Stimulated activated CD4-positive, alpha-beta T cell treated with anti-CD3 and anti-CD28 coated beads, TNF-alpha, amount 100 ng/mL, for 24 hours (primary cell): ENCODE measurements at regions not wholly inside any gene's neighbourhood (a gene's known extent, or its start where the extent isn't known, plus 50 kb on each side); places are given as distances from the start of the nearest gene placed in this dataset.
"Not testable (repeated sequence)": the region's sequence is repeated elsewhere in the genome, so short reads cannot be mapped to it uniquely, and the experiment has no call there.

Experiments used
- DNase-seq, 3 experiments: peaks; one replicate each; pipeline ENCODE4 v3.0.0-alpha.2; 2020; ENCODE audit warnings: low read depth in 3 of 3

GRCh38 chr13:82214341-82214740 lies 1667.9 kb downstream of the SLITRK1 start:
- DNase-seq, result no peak

GRCh38 chr13:82206241-82206640 lies 1676.0 kb downstream of the SLITRK1 start:
- no peak for DNase-seq

- DNase-seq, result no peak
These were observed 1679.9 kb downstream of the SLITRK1 start for GRCh38 chr13:82202398-82202797.

GRCh38 chr13:82196087-82196486 lies 1686.2 kb downstream of the SLITRK1 start:
- DNase-seq, result no peak

- DNase-seq, result no peak
These were observed 1695.0 kb downstream of the SLITRK1 start for GRCh38 chr13:82187227-82187626.

- no peak for DNase-seq
These were observed 1705.5 kb downstream of the SLITRK1 start for GRCh38 chr13:82176751-82177150.

- DNase-seq, result no peak
These were observed 1716.7 kb downstream of the SLITRK1 start for GRCh38 chr13:82165396-82166174.

GRCh38 chr13:82164780-82165395 lies 1717.4 kb downstream of the SLITRK1 start:
- not testable (repeated sequence) for DNase-seq

GRCh38 chr13:82147526-82147925 lies 1734.7 kb downstream of the SLITRK1 start:
- no peak for DNase-seq

GRCh38 chr13:82136880-82137279 lies 1745.4 kb downstream of the SLITRK1 start:
- no peak for DNase-seq

- no peak for DNase-seq
These were observed 1753.0 kb downstream of the SLITRK1 start for GRCh38 chr13:82129281-82129680.

- DNase-seq, result no peak
These were observed 1763.7 kb downstream of the SLITRK1 start for GRCh38 chr13:82118589-82118988.

- no peak for DNase-seq
These were observed 1765.8 kb downstream of the SLITRK1 start for GRCh38 chr13:82116422-82116989.

GRCh38 chr13:82115391-82115790 lies 1766.9 kb downstream of the SLITRK1 start:
- no peak for DNase-seq

GRCh38 chr13:82096256-82096655 lies 1755.3 kb upstream of the SPRY2 start:
- no peak for DNase-seq

- DNase-seq, result no peak
These were observed 1751.4 kb upstream of the SPRY2 start for GRCh38 chr13:82092312-82092711.

GRCh38 chr13:82088781-82089180 lies 1747.9 kb upstream of the SPRY2 start:
- no peak for DNase-seq

- DNase-seq, result no peak
These were observed 1735.6 kb upstream of the SPRY2 start for GRCh38 chr13:82076496-82076895.

GRCh38 chr13:82070416-82070815 lies 1729.5 kb upstream of the SPRY2 start:
- no peak for DNase-seq

- no peak for DNase-seq
These were observed 1721.8 kb upstream of the SPRY2 start for GRCh38 chr13:82062772-82063171.

- no peak for DNase-seq
These were observed 1717.4 kb upstream of the SPRY2 start for GRCh38 chr13:82058364-82058763.

GRCh38 chr13:82045316-82045715 lies 1704.4 kb upstream of the SPRY2 start:
- not testable (repeated sequence) for DNase-seq

GRCh38 chr13:82036602-82037001 lies 1695.7 kb upstream of the SPRY2 start:
- DNase-seq, result no peak
